ENCODE measurements at regions not wholly inside any gene's neighbourhood (a gene's known extent, or its start where the extent isn't known, plus 50 kb on each side); places are given as distances from the start of the nearest gene placed in this dataset.

DNA sequence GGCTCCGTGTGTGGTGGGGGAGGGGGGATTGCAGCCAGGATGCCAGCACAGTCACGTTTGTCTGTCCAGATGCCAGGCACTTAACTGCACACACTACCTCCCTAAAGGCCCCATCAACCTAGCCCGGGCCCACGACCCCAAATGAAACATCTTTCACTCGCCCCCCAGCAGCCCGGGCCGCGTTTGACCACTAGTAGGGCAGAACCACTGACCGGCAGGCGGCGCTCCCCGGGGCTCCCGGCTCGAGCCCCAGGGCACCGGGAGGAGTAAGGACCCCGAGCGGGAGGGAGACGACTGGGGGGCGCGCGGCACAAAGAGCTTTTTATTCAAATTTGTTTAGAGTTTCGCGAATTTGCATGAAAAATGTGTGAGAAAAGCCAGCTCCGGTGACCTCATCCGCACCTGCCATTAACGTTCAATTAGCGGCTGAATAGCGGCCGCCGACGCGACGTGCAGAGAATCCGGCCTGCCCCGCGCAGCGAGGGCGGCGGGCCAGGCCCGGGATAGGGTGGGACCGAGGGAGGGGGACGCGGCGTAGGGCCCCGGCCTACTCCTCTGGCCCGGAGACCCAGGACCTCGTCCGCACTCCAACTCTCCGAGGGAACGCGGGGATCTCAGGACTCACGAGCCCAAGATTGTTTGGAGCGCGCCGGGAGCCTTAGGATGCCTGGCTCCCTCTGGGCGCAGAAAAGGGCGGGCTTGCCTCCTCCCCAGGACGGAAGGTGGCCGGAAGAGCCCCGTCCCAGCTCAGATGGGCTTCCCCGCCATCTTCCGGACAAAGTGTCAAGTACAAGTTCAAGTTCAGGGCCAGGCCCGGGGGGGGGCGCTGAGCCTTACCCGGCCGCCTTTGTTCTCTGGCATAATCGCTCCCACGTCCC is 64.9 kb upstream of the POLG start:
- no peak for DNase-seq (ENCODE audit: low spot score)

DNA sequence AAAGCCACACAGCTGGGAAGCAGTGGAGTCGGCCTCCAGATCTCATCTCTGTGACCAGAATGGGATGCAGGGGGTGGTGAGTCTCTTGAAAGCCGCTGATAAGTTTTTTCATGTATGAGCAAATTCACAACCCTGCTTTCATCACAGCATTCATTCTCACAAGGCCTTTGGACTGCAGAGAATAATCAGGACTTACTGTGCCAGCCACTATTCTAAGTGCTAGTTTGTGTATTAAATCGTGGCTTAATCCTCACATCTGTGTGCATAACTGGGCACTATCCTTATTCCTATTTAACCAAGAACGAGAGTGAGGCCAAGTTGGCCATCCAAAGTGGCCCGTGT is 64.2 kb upstream of the POLG start:
- no peak for DNase-seq (ENCODE audit: low spot score)

- DNase-seq (ENCODE audit: low spot score), result no peak
Observed at GRCh38 chr15:89397653-89398023, 63.0 kb upstream of the POLG start.

DNA sequence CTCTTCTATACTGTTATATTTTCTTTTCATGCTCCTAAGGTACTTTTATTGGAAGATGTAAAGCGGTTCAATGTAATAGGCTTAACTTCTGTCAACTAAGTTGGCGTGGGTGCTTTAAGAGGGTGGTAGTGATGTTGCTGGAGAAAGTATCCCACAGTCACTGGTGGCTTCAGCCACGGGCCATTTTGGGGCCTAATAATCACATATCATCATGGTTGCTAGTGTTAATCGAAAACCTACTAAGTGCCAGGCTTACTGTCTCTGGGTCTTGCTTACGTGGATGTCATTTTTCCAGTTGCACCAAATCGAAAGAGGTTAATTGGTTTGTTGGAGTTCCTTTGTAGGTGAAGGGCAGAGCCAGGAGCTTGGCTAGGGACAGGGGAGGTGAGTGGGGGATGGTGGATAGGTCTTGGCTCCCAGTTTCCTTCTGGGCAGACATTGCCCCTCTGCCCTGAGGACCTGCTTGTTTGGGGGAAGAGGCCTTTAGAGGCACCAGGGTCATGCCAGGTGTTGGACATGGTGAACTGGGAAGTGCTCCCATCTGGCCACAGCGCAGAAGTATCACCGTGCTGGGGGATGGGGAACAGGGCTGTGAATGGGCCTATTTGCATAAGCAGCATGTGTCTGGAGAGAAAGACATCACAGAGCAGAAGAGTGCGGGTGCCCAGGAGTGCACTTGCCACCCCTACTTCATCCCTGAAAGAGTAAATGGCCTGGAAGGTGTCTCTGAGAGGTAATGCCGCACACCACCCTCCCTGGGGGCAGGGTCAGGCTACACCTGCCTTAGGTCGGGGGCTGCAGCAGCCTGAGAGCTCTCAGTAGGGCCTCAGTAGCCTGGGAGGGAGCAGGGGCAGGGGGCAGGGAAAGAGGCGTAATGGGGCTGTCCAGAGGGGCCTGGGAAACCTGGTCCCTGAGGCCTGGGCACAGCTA is 62.4 kb upstream of the POLG start:
- no peak for DNase-seq (ENCODE audit: low spot score)

- DNase-seq (ENCODE audit: low spot score), result no peak
Observed at GRCh38 chr15:89395996-89396395, 61.4 kb upstream of the POLG start.

DNA sequence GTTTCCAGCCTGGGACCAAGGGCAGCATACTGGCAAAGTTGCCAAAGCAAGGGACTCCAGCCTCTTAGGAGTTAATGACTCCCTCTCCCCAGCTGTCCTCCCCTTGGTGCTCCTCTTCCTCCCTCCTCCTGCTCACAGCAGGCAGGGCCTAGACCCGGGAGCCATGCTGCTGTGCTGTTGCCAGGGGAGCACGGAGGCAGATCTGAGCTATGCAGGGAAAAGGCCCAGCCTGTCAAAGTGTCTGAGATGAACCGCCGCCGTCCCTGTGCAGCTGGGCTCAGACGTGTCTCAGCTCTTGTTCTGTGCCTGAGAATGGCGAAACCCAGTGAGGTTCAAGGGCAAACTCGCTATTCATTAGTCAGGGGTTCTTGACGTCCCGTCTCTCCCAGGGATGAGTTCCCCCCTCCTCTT is 60.8 kb upstream of the POLG start:
- no peak for DNase-seq (ENCODE audit: low spot score)

DNA sequence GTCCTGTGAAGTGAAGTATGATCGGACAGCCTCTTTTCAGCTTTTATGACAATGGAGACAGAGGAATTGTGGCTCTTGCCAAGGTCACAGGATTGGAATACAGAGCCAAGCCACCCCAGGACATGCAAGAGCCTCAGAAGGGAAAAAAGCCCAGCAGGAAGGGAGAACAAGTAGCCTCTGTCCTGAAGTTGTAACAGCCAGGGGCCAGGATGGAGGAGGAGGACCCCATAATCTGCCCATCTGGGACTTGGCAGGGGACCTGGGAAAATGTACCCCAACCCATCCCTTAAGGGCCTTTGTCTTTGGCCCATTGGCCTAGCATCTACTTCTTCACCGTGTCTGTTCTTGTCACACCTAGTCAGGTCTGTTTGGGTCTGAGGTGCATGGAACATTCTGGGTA is 60.4 kb upstream of the POLG start:
- no peak for DNase-seq (ENCODE audit: low spot score)

DNA sequence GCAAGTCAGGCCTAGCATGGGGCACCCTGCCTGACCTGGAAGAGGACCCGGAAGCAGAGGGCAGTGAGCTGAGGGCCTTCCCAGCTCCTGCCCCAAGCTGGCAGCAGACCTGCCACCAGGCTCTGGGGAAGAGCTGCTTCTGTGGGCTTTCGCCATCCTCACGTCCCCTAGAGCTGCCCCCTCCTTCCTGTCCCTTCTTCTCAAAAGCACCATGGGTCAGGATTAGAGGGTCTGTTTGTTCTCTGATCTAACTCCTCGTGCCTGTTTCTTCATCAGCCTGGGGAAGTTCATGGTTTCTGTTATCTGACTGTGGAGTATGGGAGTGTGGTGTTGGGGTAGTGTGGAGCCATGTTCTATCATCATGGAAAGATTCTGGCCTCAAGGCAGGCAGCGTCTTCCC is 58.4 kb upstream of the POLG start:
- DNase-seq (ENCODE audit: low spot score), result no peak

DNA sequence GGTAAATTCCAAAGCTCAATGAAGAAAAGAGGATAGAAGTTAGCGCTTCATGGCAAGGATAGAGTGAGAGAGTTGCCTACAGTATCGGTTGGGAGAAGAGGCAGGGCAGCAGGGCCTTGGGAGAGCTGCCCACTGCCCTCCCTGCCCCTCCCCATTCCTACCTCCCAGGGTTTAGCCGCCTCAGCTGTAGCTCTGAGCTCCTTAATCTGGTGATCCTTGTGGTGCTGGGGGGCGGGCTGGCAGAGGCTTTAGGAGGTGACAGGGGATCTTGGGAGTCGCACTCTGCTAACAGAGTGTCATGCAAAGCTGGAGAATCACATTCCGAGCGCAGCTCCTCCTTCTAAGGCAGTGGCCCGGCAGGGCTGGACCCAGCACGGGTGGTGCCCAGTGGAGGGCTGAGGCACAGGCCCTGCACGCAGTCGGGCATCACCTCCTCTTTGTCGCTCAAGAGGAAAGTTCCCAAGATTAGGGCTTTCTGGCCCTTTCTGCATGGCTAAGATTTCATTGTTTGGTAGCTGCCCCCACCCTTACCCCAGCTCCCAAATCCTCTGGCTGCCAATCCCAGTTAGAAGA is 57.1 kb upstream of the POLG start:
- DNase-seq (ENCODE audit: low spot score), result no peak

DNA sequence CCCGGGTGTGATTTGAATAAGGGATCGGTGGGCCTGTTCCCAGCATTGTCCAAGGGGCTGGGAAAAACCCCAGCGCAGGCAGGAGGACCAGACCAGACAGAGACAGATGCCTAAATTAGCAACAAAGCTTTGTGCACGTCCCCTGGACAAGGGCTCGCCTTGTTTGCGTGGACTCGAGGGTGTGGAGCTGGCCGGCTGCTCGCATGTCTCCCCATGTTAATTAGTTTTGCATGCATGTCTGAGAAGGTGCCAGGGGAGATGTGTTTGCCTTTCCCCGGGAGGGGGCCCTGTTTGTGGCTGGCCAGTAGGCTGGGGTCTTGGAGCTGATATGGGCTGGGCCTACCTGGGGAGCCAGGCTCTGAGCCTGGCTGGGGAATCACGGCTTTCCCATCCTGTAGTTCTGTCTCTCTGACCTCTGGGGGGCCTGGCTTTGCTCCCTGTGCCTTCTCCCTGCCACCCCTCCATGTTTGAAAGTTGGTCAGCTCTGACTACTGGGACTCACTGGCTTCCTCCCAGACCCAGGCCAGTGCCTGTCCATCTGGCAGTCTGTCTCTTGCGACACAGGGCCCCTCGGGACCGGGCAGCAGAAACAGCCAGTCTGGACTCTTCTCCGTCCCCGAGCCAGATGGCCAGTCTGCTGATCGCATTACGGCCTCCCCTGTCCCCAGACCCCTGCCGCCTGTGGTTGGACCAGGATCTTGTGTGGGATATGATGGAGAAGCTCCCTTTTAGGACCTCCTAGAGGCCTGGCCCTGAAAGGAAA is 55.4 kb upstream of the POLG start:
- DNase-seq (ENCODE audit: low spot score), result no peak

DNA sequence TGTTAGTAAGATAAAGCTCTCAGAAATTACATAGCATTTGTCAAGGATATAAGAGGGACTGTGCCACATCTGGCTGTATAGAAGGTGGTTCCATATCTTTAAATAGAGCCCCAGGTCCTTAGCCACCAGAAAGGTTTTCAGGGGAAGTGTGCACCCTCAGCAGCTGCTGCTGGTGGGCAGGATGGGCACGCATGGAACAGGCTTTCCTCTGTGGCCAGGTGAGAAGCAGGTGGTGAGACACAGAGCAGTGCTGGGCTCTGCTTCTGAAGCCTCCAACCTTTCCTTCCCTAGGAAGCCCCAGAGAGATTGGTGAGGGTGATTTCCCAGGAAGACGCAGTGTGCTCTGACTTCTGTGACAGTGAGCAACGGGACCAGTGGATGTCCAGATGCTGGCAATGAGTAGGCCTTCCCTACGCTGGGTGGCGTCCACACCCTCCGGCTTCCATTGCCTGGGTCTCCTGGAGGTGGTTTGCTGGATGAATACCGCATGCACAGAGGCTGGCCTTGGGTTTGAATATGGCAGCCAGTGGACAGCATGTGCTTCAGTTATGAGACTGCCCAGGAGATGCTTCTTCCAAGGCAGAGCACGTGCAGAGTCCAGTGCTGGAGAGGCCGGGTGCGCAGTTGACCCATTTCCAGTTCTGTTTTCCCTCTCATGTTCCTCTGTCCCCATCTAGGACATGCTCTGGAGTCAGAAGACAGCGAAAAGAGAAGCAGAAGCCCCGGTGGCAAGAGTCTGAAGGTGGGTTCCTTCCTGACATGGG is 52.7 kb upstream of the POLG start:
- DNase-seq (ENCODE audit: low spot score), result no peak

- DNase-seq (ENCODE audit: low spot score), result no peak
Observed at GRCh38 chr15:89385596-89386331, 51.1 kb upstream of the POLG start.
